ENCODE measurements at regions not wholly inside any gene's neighbourhood (a gene's known extent, or its start where the extent isn't known, plus 50 kb on each side); places are given as distances from the start of the nearest gene placed in this dataset.
A peak's percentile ranks its signal among the peaks of the same experiment; 100 is the strongest.
"Not testable (repeated sequence)": the region's sequence is repeated elsewhere in the genome, so short reads cannot be mapped to it uniquely, and the experiment has no call there.

GRCh38 chr12:31819427-31819826 is 90.6 kb upstream of the AMN1 start:
- DNase-seq = no peak

DNA sequence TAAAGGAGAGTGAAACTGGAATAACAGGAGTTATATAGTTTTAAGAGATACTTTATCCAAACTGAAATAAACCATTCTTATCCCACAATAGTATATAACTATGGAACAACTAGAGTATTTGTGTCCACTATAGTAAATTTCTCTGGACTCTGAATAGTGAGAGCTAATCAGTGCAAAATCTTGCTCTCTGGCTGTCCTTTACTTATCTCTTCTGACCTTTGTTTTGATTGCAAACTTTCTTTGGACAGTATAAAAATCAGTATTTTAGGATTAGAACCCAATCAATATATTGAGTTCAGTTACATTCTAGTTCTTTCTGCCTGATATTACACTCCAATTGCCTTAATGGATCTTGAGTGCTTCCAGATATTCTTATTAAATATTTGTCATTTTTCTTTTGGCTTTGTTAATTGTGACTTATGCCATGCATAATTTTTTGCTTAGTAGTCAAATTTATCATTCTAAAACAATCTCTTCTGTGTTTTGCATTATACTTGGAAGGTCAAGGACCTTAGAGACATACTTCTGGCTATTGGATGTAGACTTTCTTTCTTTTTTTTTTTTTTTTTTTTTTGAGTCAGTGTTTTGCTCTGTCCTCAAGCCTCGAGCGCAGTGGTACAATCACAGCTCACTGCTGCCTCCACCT is 89.9 kb upstream of the AMN1 start:
- no peak for DNase-seq

GRCh38 chr12:31817120-31817519 is 88.3 kb upstream of the AMN1 start:
- no peak for DNase-seq

- no peak for DNase-seq
Measured at GRCh38 chr12:31815096-31815495, 86.3 kb upstream of the AMN1 start.

GRCh38 chr12:31813305-31813704 is 84.5 kb upstream of the AMN1 start:
- peak in 1 of 3 experiments; percentile 12 for DNase-seq

DNA sequence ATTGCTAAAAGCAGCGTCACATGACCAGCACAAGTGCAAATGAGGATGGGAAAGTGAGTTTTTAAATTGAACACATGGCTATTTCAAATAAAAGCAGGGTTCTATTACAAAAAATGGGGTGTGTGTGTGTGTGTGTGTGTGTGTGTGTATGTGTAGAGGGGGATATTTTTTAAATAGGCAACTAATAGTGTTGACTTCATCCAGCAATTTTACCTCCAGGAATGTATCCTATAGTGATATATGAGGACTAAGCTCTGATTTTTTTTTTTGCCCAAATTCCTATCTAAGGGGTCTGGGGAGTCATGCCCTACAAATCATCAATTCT is 78.9 kb upstream of the AMN1 start:
- no peak for DNase-seq

GRCh38 chr12:31807081-31807772 is 78.4 kb upstream of the AMN1 start:
- DNase-seq = not testable (repeated sequence)

DNA sequence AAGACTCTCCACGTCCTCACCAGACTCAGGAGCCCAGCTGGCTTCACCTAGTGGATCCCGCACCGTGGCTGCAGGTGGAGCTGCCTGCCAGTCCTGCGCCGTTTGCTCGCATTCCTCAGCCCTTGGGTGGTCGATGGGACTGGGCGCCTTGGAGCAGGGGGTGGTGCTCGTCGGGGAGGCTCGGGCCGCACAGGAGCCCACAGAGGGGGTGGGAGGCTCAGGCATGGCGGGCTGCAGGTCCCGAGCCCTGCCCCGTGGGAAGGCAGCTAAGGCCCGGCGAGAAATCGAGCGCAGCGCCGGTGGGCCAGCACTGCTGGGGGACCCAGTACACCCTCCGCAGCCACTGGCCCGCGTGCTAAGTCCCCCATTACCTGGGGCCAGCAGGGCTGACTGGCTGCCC is 76.9 kb upstream of the AMN1 start:
- DNase-seq = not testable (repeated sequence)

DNA sequence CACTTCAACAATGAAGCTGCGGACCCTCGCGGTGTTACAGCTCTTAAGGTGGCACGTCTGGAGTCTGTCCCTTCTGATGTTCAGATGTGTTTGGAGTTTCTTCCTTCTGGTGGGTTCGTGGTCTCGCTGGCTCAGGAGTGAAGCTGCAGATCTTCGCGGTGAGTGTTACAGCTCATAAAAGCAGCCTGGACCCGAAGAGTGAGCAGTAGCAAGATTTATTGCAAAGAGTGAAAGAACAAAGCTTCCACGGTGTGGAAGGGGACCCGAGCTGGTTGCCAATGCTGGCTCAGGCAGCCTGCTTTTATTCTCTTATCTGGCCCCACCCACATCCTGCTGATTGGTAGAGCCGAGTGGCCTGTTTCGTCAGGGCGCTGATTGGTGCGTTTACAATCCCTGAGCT is 75.9 kb upstream of the AMN1 start:
- DNase-seq = not testable (repeated sequence)

GRCh38 chr12:31804185-31804504 is 75.3 kb upstream of the AMN1 start:
- no peak for DNase-seq

DNA sequence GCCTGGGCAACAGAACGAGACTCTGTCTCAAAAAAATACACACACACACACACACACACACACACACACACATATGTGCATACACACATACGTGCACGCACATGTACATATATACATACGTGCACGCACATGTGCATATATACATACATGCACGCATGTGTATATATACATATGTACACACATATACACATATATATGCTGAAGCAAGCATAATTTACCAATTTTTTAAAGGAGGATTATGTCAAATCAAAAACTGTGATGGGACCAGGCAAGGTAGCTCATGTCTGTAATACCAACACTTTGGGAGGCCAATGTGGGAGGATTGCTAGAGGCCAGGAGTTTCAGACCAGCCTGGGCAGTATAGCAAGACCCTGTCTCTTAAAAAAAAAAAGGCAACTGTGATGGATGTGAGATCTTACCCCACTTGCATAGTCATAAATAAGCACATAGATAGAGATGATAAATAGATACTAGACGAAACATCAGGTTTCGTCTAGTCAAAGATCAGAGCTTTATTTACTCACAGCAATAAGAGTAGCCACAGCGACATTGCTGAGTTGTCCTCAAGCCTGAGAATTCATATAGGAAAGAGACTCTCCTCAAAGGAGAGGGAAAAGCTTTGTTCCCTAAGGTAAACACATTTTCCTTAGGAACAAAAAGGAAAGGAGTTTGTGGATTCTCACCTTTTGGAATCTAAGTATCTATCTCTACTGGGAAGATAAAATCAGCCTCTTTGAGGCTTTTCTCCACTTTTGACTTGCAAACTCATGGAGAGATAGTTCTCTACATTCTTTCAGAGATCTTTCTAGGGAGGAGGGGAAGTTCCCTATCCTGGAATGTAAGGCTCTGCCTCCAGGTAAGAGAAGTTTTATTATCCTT is 74.7 kb upstream of the AMN1 start:
- no peak for DNase-seq

DNA sequence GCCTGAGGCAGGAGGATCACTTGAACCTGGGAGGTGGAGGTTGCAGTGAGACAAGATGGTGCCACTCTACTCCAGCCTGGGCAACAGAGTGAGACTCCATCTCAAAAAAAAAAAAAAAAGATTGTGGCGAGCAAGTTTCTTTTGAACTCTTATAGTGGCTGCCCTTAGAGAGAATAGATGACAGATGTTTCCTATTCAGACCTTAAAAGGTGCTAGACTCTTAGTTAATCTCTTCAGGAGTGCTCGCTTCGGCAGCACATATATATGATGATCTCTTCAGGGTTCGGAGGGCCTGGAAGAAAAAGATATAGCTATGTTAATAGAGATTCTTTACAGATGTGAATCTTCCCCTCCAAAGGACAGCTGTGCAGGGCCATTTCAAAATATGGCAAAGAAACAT is 73.1 kb upstream of the AMN1 start:
- no peak for DNase-seq

DNA sequence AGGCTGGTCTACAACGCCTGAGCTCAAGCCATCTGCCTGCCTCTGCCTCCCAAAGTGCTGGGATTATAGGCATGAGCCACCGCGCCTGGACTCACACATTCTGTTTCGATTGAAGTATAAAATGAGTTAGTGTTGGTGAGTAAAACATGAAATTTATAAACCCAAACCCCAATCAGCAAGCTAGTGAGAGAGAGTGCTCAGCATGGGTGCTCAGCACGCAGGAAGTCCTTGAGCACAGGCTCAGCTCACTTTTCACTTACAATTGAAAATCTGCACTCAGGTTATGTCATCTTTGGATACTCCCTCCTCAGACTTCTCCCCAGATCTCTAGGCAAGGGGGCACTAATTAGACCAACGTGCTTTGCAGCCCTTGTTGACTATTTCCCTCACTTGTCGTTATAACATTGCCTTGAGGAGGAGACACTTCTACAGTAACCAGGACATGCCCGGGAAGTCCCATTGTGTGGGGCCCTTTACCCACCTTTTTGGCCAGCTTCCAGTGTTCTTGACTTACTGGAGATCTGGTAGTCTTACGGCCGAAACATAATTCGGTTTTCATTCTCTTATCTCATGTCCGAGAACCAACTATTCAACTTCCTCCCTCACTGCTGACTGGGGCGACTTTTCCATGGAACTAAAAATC is 68.5 kb upstream of the AMN1 start:
- DNase-seq = no peak

GRCh38 chr12:31796270-31796951 is 67.6 kb upstream of the AMN1 start:
- no peak for DNase-seq

DNA sequence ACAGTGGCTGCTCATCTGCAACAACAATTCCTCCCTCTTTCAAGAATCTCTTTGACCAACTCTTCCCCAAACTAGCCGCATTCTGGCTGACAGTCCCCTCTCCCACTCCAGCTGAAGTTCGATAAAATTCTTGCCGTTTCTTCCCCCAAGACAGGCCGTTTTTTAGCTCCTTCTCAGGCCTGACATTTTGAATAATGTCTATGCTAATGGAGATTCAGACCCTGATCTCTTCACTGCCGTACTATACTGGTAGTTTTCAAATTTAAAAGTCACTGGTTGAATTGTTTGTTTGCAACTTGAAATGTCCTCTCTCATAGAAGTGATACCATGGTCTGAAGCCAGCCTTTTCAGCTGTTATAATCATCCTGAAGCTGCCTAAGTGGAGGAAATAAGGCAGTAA is 65.9 kb upstream of the AMN1 start:
- no peak for DNase-seq

DNA sequence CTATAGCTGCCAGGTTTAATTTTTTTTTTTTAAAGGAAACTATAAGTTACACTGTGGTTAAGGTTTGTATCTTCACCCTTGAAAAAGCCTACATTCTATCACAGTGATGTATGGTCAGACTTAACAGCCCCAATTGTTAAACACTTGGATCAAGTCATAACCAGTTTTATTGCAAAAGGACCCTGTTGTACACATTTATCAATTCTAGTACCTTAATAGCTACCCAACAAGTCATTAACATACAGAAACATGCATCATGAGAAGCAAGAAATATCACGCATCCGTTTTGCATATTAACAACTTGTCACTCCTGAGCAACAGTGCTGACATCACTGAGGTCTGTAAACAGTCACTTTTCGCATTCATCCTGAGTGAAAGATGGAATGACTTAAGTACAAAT is 62.4 kb upstream of the AMN1 start:
- not testable (repeated sequence) for DNase-seq

DNA sequence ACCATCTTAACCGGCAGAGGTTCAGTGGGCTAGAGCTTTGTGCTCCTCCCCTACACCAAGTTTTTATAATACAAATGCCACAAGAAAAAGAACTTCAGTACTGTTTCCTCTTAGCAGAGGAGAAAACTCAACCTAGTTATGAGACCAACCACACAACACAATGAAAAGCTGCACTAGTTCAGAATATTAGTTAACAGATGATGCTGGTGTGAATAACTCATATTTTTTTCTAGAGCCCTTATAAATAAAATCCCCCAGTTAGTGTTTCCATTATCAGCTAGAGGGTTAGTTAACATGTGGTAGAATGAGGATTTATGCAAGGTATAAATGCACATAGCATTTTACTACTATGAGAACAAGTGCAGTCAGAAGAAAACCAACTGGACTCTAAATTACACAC is 61.9 kb upstream of the AMN1 start:
- DNase-seq = no peak

GRCh38 chr12:31785318-31785717 is 56.5 kb upstream of the AMN1 start:
- DNase-seq = no peak

- DNase-seq = no peak
Measured at GRCh38 chr12:31783996-31784645, 55.3 kb upstream of the AMN1 start.

DNA sequence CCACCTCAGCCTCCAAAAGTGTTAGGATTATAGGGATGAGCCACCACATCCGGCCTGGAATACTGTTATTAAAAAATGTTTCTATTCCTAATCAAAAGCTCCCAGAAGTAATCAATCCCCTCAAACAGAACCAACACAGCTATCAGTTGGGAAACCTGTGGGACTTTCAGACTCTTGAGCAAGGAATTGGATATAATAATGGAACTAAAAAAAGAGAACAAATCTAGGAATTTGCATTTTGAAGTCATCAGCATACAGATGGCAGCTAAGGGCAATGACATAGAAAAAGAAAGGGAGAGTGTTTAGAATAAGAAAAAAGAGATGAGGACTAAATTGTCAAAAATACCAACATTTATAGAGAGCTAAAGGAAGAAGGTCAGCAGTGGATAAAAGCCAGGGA is 54.7 kb upstream of the AMN1 start:
- DNase-seq = no peak

- no peak for DNase-seq
Measured at GRCh38 chr12:31781894-31782540, 53.2 kb upstream of the AMN1 start.

DNA sequence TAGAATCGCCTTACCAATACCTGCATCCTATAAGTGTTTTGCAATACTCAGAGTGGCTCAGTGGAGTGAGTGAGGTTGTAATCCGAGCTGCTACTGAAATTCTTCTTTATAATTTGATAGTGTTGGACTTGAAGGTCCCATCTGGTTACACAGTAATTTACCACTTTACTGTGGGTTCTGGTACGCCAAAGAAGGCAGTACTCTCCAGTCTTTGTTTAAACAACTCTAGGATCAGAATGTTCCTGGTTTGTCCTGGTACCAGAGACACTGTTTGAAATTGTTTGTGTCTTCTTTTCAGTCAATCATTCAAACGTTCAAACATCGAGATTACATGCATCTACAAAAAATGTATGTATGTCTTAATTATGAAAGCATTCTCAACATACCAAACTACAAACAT is 51.3 kb upstream of the AMN1 start:
- DNase-seq = no peak

Data from NCI-H1417 (cell line).